GM23338 (cell line): ENCODE measurements at regions not wholly inside any gene's neighbourhood (a gene's known extent, or its start where the extent isn't known, plus 50 kb on each side); places are given as distances from the start of the nearest gene placed in this dataset.

Experiments
- ATAC-seq: fragments of 200-7000 bp; cut with Tn5 transposase; 3 replicates; pipeline ENCODE4 v1.9.1; 2020
- DNase-seq: peaks from one replicate; pipeline ENCODE4 v3.0.0-alpha.2; 2015; ENCODE audit warnings: low spot score
- H2AFZ ChIP-seq: fragments of 200-600 bp; sonication (generic); 2 replicates; pipeline ENCODE4 v1.8.0; 2016; ENCODE audit warnings: antibody characterized with exemption, mild to moderate bottlenecking, moderate library complexity
- H3F3A ChIP-seq: fragments of 200-600 bp; sonication (generic); replicated peaks from 2 replicates; pipeline ENCODE4 v1.8.0; 2017; ENCODE audit warnings: antibody characterized with exemption, mixed run types, low read depth
- H3K27ac ChIP-seq: fragments of 200-600 bp; sonication (generic); 2 replicates; pipeline ENCODE4 v1.6.1; 2016; ENCODE audit warnings: low read depth
- H3K27me3 ChIP-seq: fragments of 200-600 bp; sonication (generic); 2 replicates; pipeline ENCODE4 v1.8.0; 2016; ENCODE audit warnings: mild to moderate bottlenecking, mixed run types, moderate library complexity; ENCODE audit not compliant: insufficient read depth
- H3K36me3 ChIP-seq: fragments of 200-600 bp; sonication (generic); 2 replicates; pipeline ENCODE4 v1.8.0; 2016; ENCODE audit warnings: mild to moderate bottlenecking; ENCODE audit not compliant: insufficient read depth
- H3K4me1 ChIP-seq: fragments of 200-600 bp; sonication (generic); 2 replicates; pipeline ENCODE4 v1.8.0; 2016; ENCODE audit warnings: mild to moderate bottlenecking, moderate library complexity; ENCODE audit not compliant: insufficient read depth
- H3K4me2 ChIP-seq: fragments of 200-600 bp; sonication (generic); 2 replicates; pipeline ENCODE4 v1.7.1; 2017; ENCODE audit warnings: mixed run types
- H3K4me3 ChIP-seq: fragments of 200-600 bp; sonication (generic); 2 replicates; pipeline ENCODE4 v1.6.1; 2016; ENCODE audit warnings: mixed run types
- H3K79me2 ChIP-seq: fragments of 200-600 bp; sonication (generic); replicated peaks from 2 replicates; pipeline ENCODE4 v1.8.0; 2017; ENCODE audit warnings: mild to moderate bottlenecking; ENCODE audit not compliant: insufficient read depth
- H3K9me2 ChIP-seq: fragments of 200-600 bp; sonication (generic); 2 replicates; pipeline ENCODE4 v1.8.0; 2017; ENCODE audit not compliant: insufficient read depth
- H4K20me1 ChIP-seq: fragments of 200-600 bp; sonication (generic); replicated peaks from 2 replicates; pipeline ENCODE4 v1.8.0; 2017; ENCODE audit warnings: mild to moderate bottlenecking; ENCODE audit not compliant: insufficient read depth
- H3K27ac Mint-ChIP-seq: 2 replicates; pipeline ENCODE4 v1.8.0; 2020; ENCODE audit warnings: inconsistent platforms, mild to moderate bottlenecking, moderate library complexity, mixed read lengths
- H3K27me3 Mint-ChIP-seq: 3 replicates; pipeline ENCODE4 v1.8.0; 2022; ENCODE audit warnings: low read depth, mild to moderate bottlenecking, moderate library complexity, mixed read lengths, inconsistent platforms; ENCODE audit not compliant: insufficient read depth, poor library complexity
- H3K36me3 Mint-ChIP-seq: 3 replicates; pipeline ENCODE4 v1.8.0; 2021; ENCODE audit warnings: low read depth, mild to moderate bottlenecking, inconsistent platforms, moderate library complexity, mixed read lengths
- H3K4me1 Mint-ChIP-seq: 3 replicates; pipeline ENCODE4 v1.8.0; 2020; ENCODE audit warnings: mild to moderate bottlenecking, inconsistent platforms, mixed read lengths
- H3K4me3 Mint-ChIP-seq: 3 replicates; pipeline ENCODE4 v1.8.0; 2021; ENCODE audit warnings: moderate library complexity, mild to moderate bottlenecking, inconsistent platforms, mixed read lengths
- H3K9me3 Mint-ChIP-seq: 3 replicates; pipeline ENCODE4 v1.8.0; 2020; ENCODE audit warnings: moderate library complexity, mild to moderate bottlenecking, inconsistent platforms, mixed read lengths
- CREB1 ChIP-seq: fragments of 250-450 bp; sonication (Bioruptor Pico); IDR thresholded peaks from 2 replicates; pipeline ENCODE4 v1.5.0; 2020; ENCODE audit warnings: low read depth, mild to moderate bottlenecking, moderate library complexity
- ETS1 ChIP-seq: IDR thresholded peaks from 2 replicates; pipeline ENCODE4 v1.6.1; 2016; ENCODE audit warnings: antibody characterized with exemption
- EZH2 ChIP-seq: fragments of 200-600 bp; sonication (generic); IDR thresholded peaks from one replicate; pipeline ENCODE4 v1.8.0; 2017; ENCODE audit warnings: antibody characterized with exemption, mild to moderate bottlenecking, low read depth; ENCODE audit not compliant: unreplicated experiment
- EZH2phosphoT487 ChIP-seq: fragments of 200-600 bp; sonication (generic); IDR thresholded peaks from one replicate; pipeline ENCODE4 v1.8.1; 2018; ENCODE audit warnings: antibody characterized with exemption; ENCODE audit not compliant: unreplicated experiment
- JUNB ChIP-seq: IDR thresholded peaks from one replicate; pipeline ENCODE4 v1.6.1; 2016; ENCODE audit warnings: antibody characterized with exemption; ENCODE audit not compliant: unreplicated experiment
- NANOG ChIP-seq: IDR thresholded peaks from 2 replicates; pipeline ENCODE4 v1.6.1; 2016; ENCODE audit warnings: antibody characterized with exemption, borderline replicate concordance
- POLR2AphosphoS5 ChIP-seq: IDR thresholded peaks from 2 replicates; pipeline ENCODE4 v1.6.1; 2016; ENCODE audit warnings: antibody characterized with exemption, low read depth
- REST ChIP-seq: IDR thresholded peaks from one replicate; pipeline ENCODE4 v1.6.1; 2018; ENCODE audit warnings: antibody characterized with exemption; ENCODE audit not compliant: unreplicated experiment
- ZNF114 ChIP-seq: fragments of 250-450 bp; sonication (Bioruptor Pico); IDR thresholded peaks from 2 replicates; pipeline ENCODE4 v1.5.0; 2020; ENCODE audit warnings: mild to moderate bottlenecking, moderate library complexity
- ZNF331 ChIP-seq: fragments of 250-450 bp; sonication (Bioruptor Pico); IDR thresholded peaks from 2 replicates; pipeline ENCODE4 v1.5.0; 2020; ENCODE audit warnings: low read depth, mild to moderate bottlenecking, moderate library complexity
- TF ChIP-seq, protein P1 (sequence below): fragments of 250-450 bp; sonication (Bioruptor Pico); IDR thresholded peaks from 2 replicates; pipeline ENCODE4 v1.5.0; 2020; ENCODE audit warnings: mild to moderate bottlenecking, moderate library complexity

- Mint-ChIP-seq H3K9me3 (no peaks in the 10 kb centered on the region), H3K4me1 (no peaks in the 10 kb centered on the region; the same call in 1 of the 3 replicates), H3K4me3 (no peak overlapping the region), H3K27ac (no peak overlapping the region), H3K36me3 (no peaks in the 10 kb centered on the region), H3K27me3 (no peaks in the 10 kb centered on the region)
- H3K79me2 ChIP-seq, result no peaks in the 10 kb centered on the region
- no peaks in the 10 kb centered on the region for H3K27me3 ChIP-seq
- ATAC-seq, result no peak
- no peaks in the 10 kb centered on the region for H3K4me1 ChIP-seq
- no peaks in the 10 kb centered on the region for H4K20me1 ChIP-seq
- H3K36me3 ChIP-seq, result no peaks in the 10 kb centered on the region
- DNase-seq, result no peak
- no peaks in the 10 kb centered on the region for H3F3A ChIP-seq
- TF ChIP-seq ZNF114 (no peak), ZNF331 (CRISPR knock-in tag) (no peak), CREB1 (no peak), JUNB (no peak), ETS1 (no peak), EZH2phosphoT487 (no peak), REST (no peak), NANOG (no peak), EZH2 (no peak), POLR2AphosphoS5 (no peak)
- TF ChIP-seq, protein P1, sequence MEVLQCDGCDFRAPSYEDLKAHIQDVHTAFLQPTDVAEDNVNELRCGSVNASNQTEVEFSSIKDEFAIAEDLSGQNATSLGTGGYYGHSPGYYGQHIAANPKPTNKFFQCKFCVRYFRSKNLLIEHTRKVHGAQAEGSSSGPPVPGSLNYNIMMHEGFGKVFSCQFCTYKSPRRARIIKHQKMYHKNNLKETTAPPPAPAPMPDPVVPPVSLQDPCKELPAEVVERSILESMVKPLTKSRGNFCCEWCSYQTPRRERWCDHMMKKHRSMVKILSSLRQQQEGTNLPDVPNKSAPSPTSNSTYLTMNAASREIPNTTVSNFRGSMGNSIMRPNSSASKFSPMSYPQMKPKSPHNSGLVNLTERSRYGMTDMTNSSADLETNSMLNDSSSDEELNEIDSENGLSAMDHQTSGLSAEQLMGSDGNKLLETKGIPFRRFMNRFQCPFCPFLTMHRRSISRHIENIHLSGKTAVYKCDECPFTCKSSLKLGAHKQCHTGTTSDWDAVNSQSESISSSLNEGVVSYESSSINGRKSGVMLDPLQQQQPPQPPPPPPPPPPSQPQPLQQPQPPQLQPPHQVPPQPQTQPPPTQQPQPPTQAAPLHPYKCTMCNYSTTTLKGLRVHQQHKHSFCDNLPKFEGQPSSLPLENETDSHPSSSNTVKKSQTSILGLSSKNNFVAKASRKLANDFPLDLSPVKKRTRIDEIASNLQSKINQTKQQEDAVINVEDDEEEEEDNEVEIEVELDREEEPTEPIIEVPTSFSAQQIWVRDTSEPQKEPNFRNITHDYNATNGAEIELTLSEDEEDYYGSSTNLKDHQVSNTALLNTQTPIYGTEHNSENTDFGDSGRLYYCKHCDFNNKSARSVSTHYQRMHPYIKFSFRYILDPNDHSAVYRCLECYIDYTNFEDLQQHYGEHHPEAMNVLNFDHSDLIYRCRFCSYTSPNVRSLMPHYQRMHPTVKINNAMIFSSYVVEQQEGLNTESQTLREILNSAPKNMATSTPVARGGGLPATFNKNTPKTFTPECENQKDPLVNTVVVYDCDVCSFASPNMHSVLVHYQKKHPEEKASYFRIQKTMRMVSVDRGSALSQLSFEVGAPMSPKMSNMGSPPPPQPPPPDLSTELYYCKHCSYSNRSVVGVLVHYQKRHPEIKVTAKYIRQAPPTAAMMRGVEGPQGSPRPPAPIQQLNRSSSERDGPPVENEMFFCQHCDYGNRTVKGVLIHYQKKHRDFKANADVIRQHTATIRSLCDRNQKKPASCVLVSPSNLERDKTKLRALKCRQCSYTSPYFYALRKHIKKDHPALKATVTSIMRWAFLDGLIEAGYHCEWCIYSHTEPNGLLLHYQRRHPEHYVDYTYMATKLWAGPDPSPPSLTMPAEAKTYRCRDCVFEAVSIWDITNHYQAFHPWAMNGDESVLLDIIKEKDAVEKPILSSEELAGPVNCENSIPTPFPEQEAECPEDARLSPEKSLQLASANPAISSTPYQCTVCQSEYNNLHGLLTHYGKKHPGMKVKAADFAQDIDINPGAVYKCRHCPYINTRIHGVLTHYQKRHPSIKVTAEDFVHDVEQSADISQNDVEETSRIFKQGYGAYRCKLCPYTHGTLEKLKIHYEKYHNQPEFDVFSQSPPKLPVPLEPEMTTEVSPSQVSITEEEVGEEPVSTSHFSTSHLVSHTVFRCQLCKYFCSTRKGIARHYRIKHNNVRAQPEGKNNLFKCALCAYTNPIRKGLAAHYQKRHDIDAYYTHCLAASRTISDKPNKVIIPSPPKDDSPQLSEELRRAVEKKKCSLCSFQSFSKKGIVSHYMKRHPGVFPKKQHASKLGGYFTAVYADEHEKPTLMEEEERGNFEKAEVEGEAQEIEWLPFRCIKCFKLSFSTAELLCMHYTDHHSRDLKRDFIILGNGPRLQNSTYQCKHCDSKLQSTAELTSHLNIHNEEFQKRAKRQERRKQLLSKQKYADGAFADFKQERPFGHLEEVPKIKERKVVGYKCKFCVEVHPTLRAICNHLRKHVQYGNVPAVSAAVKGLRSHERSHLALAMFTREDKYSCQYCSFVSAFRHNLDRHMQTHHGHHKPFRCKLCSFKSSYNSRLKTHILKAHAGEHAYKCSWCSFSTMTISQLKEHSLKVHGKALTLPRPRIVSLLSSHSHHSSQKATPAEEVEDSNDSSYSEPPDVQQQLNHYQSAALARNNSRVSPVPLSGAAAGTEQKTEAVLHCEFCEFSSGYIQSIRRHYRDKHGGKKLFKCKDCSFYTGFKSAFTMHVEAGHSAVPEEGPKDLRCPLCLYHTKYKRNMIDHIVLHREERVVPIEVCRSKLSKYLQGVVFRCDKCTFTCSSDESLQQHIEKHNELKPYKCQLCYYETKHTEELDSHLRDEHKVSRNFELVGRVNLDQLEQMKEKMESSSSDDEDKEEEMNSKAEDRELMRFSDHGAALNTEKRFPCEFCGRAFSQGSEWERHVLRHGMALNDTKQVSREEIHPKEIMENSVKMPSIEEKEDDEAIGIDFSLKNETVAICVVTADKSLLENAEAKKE (CRISPR knock-in tag), result no peak
- no peak overlapping the region for H3K27ac ChIP-seq
- H3K9me2 ChIP-seq, result peaks cover 10% of the 10 kb centered on the region; the same call in 1 of the 2 replicates
- H2AFZ ChIP-seq, result no peak overlapping the region
- no peak overlapping the region for H3K4me3 ChIP-seq
- no peak overlapping the region for H3K4me2 ChIP-seq
Observed at GRCh38 chr10:9895981-9896380, 1121.7 kb upstream of the CELF2 start.
